A549 (cell line): ENCODE measurements at regions not wholly inside any gene's neighbourhood (a gene's known extent, or its start where the extent isn't known, plus 50 kb on each side); places are given as distances from the start of the nearest gene placed in this dataset.

Experiments used
- ATAC-seq, 2 experiments: fragments of 200-7000 bp in 1 of 2; fragments of >200 bp in 1 of 2; cut with Nextera tagmentation in 1 of 2; cut with Tn5 transposase in 1 of 2; 3 replicates each; pipeline versions ENCODE4 v1.8.0 to v1.9.1; 2018 to 2020; ENCODE audit warnings: mild to moderate bottlenecking in 1 of 2, moderate library complexity in 1 of 2
- CTCF ChIA-PET: fragments of 300-600 bp; sonication (Branson Sonifier 250); formaldehyde crosslinking; extraction: SDS; loops from one replicate; lab custom pipeline; 2021; ENCODE audit warnings: antibody characterized with exemption, inconsistent platforms; lab: Yijun Ruan, JAX
- POLR2A ChIA-PET: fragments of 350-600 bp; formaldehyde crosslinking; extraction: SDS; loops from one replicate; lab custom pipeline; 2021; ENCODE audit warnings: antibody characterized with exemption, inconsistent platforms; lab: Yijun Ruan, JAX
- DNase-seq, 2 experiments: peaks; one replicate each; pipeline versions ENCODE4 v3.0.0 to v3.0.0-alpha.2; 2011 to 2016; ENCODE audit warnings: low read depth in 1 of 2, low spot score in 1 of 2
- FAIRE-seq: peaks from 2 replicates; lab custom pipeline; 2011; peaks lifted over from hg19 to GRCh38; lab: Jason Lieb, UNC
- H3K27ac ChIP-seq, 2 experiments: fragments of >200 bp; sonication (Bioruptor Twin); formaldehyde crosslinking; 3 replicates each; pipeline ENCODE4 v1.5.1; 2016 to 2017
- H3K4me1 ChIP-seq: fragments of >200 bp; sonication (Bioruptor Twin); formaldehyde crosslinking; 3 replicates; pipeline ENCODE4 v1.6.1; 2016
- H3K4me2 ChIP-seq: fragments of >200 bp; sonication (Bioruptor Twin); formaldehyde crosslinking; 3 replicates; pipeline ENCODE4 v1.6.1; 2016
- H3K4me3 ChIP-seq: fragments of >200 bp; sonication (Bioruptor Twin); formaldehyde crosslinking; 3 replicates; pipeline ENCODE4 v1.5.1; 2016
- H3K9me3 ChIP-seq: fragments of >200 bp; sonication (Bioruptor Twin); formaldehyde crosslinking; 3 replicates; pipeline ENCODE4 v1.6.1; 2016
- BCL3 ChIP-seq: fragments of >200 bp; sonication (Bioruptor Twin); formaldehyde crosslinking; IDR thresholded peaks from 3 replicates; pipeline ENCODE4 v1.6.1; 2016
- CBX2 ChIP-seq: fragments of 200-600 bp; sonication (generic); IDR thresholded peaks from 2 replicates; pipeline ENCODE4 v1.6.1; 2016; ENCODE audit warnings: low read depth, mild to moderate bottlenecking, borderline replicate concordance
- CHD2 ChIP-seq: fragments of 150-350 bp; IDR thresholded peaks from 2 replicates; pipeline ENCODE4 v1.6.1; 2014; ENCODE audit warnings: low read length; ENCODE audit not compliant: partially characterized antibody
- CHD4 ChIP-seq: fragments of 200-600 bp; sonication (generic); IDR thresholded peaks from 2 replicates; pipeline ENCODE4 v1.6.1; 2016; ENCODE audit warnings: antibody characterized with exemption, mild to moderate bottlenecking, borderline replicate concordance
- CTCF ChIP-seq: fragments of >200 bp; sonication (Bioruptor Twin); formaldehyde crosslinking; IDR thresholded peaks from 3 replicates; pipeline ENCODE4 v1.5.1; 2016
- EHMT2 ChIP-seq: fragments of 200-600 bp; sonication (generic); IDR thresholded peaks from 2 replicates; pipeline ENCODE4 v1.6.1; 2016; ENCODE audit warnings: antibody characterized with exemption, low read depth, mild to moderate bottlenecking, moderate library complexity
- ELK1 ChIP-seq: fragments of 150-350 bp; IDR thresholded peaks from 2 replicates; pipeline ENCODE4 v1.6.1; 2014; ENCODE audit warnings: low read depth, mild to moderate bottlenecking, low read length
- EP300 ChIP-seq, 2 experiments: fragments of >200 bp; sonication (Bioruptor Twin); formaldehyde crosslinking; IDR thresholded peaks; 2 replicates in 1 of 2; 3 replicates in 1 of 2; pipeline ENCODE4 v1.6.1; 2016 to 2017
- GATA3 ChIP-seq: IDR thresholded peaks from 2 replicates; pipeline ENCODE4 v1.6.1; 2012; ENCODE audit warnings: borderline replicate concordance
- HOXA7 ChIP-seq: fragments of 250-450 bp; sonication (Bioruptor Pico); IDR thresholded peaks from 2 replicates; pipeline ENCODE4 v1.5.0; 2020; ENCODE audit warnings: mild to moderate bottlenecking, moderate library complexity
- HOXB5 ChIP-seq: fragments of 250-450 bp; sonication (Bioruptor Pico); IDR thresholded peaks from 2 replicates; pipeline ENCODE4 v1.5.0; 2020; ENCODE audit warnings: mild to moderate bottlenecking, moderate library complexity
- KDM1A ChIP-seq: fragments of 200-600 bp; sonication (generic); IDR thresholded peaks from 2 replicates; pipeline ENCODE4 v1.6.1; 2016; ENCODE audit warnings: low read depth, mild to moderate bottlenecking
- MAFK ChIP-seq: fragments of 450-650 bp; IDR thresholded peaks from 2 replicates; pipeline ENCODE4 v1.6.1; 2014; ENCODE audit not compliant: partially characterized antibody
- MYC ChIP-seq: IDR thresholded peaks from 2 replicates; pipeline ENCODE4 v1.6.1; 2012; ENCODE audit warnings: mild to moderate bottlenecking, inconsistent platforms, low read length, improper control_type of control experiment, borderline replicate concordance
- NFE2L2 ChIP-seq: fragments of 150-350 bp; conservative IDR thresholded peaks from 2 replicates; pipeline ENCODE4 v1.6.1; 2014; ENCODE audit warnings: low read length
- NPAS2 ChIP-seq: fragments of 250-450 bp; sonication (Bioruptor Pico); IDR thresholded peaks from 2 replicates; pipeline ENCODE4 v1.8.0; 2022; ENCODE audit warnings: mild to moderate bottlenecking, moderate library complexity, borderline replicate concordance
- NR3C1 ChIP-seq: fragments of >200 bp; sonication (Bioruptor Twin); formaldehyde crosslinking; IDR thresholded peaks from 3 replicates; pipeline ENCODE4 v1.6.1; 2017
- PHF8 ChIP-seq: fragments of 200-600 bp; sonication (generic); IDR thresholded peaks from 2 replicates; pipeline ENCODE4 v1.6.1; 2016; ENCODE audit warnings: low read depth, mild to moderate bottlenecking, antibody characterized with exemption, moderate library complexity, borderline replicate concordance
- RAD21 ChIP-seq, 2 experiments: fragments of >200 bp in 1 of 2; sonication (Bioruptor Twin) in 1 of 2; formaldehyde crosslinking in 1 of 2; IDR thresholded peaks in 1 of 2; conservative IDR thresholded peaks in 1 of 2; 2 replicates in 1 of 2; 3 replicates in 1 of 2; pipeline ENCODE4 v1.6.1; 2012 to 2018; ENCODE audit warnings: inconsistent platforms in 1 of 2
- RARB ChIP-seq: fragments of 250-450 bp; sonication (Bioruptor Pico); IDR thresholded peaks from 2 replicates; pipeline ENCODE4 v1.8.0; 2021; ENCODE audit warnings: mild to moderate bottlenecking, moderate library complexity
- RCOR1 ChIP-seq: fragments of 150-350 bp; IDR thresholded peaks from 2 replicates; pipeline ENCODE4 v1.6.1; 2014; ENCODE audit warnings: antibody characterized with exemption, low read length, low read depth
- REST ChIP-seq: fragments of 200-600 bp; sonication (generic); IDR thresholded peaks from 2 replicates; pipeline ENCODE4 v1.6.1; 2016; ENCODE audit warnings: antibody characterized with exemption, mild to moderate bottlenecking, moderate library complexity
- RNF2 ChIP-seq: fragments of 200-600 bp; sonication (generic); IDR thresholded peaks from 2 replicates; pipeline ENCODE4 v1.6.1; 2016; ENCODE audit warnings: low read depth, mild to moderate bottlenecking, antibody characterized with exemption, moderate library complexity, borderline replicate concordance
- SMC3 ChIP-seq: fragments of >200 bp; sonication (Bioruptor Twin); formaldehyde crosslinking; IDR thresholded peaks from 3 replicates; pipeline ENCODE4 v1.6.1; 2018; ENCODE audit warnings: inconsistent platforms
- SREBF2 ChIP-seq: fragments of 450-650 bp; IDR thresholded peaks from 2 replicates; pipeline ENCODE4 v1.6.1; 2014; ENCODE audit warnings: mild to moderate bottlenecking, moderate library complexity
- ZC3H11A ChIP-seq: fragments of 450-650 bp; IDR thresholded peaks from 2 replicates; pipeline ENCODE4 v1.6.1; 2014; ENCODE audit warnings: antibody characterized with exemption, mild to moderate bottlenecking
- ZNF302 ChIP-seq: fragments of 250-450 bp; sonication (Bioruptor Pico); IDR thresholded peaks from 2 replicates; pipeline ENCODE4 v1.9.0; 2021; ENCODE audit warnings: inconsistent platforms, mild to moderate bottlenecking, moderate library complexity
- ZSCAN20 ChIP-seq: fragments of 250-450 bp; sonication (Bioruptor Pico); IDR thresholded peaks from 2 replicates; pipeline ENCODE4 v1.8.0; 2022; ENCODE audit warnings: mild to moderate bottlenecking, moderate library complexity
- WGBS: methylation state at CpG from one replicate; pipeline ENCODE4 v1.1.6; 2017; ENCODE audit errors: missing lambda C conversion rate; 5-methylcytosine and 5-hydroxymethylcytosine counted together

- CTCF ChIA-PET = no interaction called here
- POLR2A ChIA-PET = no interaction called here
- no peak for DNase-seq
- no peaks in the 10 kb centered on the region for H3K9me3 ChIP-seq
- no peaks in the 10 kb centered on the region for H3K4me1 ChIP-seq
- FAIRE-seq = no peak
- WGBS = 3% methylated on average over 9 of the region's 9 CpGs
- no peak overlapping the region for H3K27ac ChIP-seq
- no peak overlapping the region for H3K4me3 ChIP-seq
- ATAC-seq = no peak
- TF ChIP-seq RCOR1 (no peak), HOXA7 (CRISPR knock-in tag) (no peak), HOXB5 (CRISPR knock-in tag) (no peak), ZSCAN20 (CRISPR knock-in tag) (no peak), RAD21 (conservative IDR thresholded peaks at IDR 0.05 in 1 of 2, IDR thresholded peaks at IDR 0.05 in 1 of 2) (no peak), ELK1 (no peak), REST (no peak), KDM1A (no peak), CBX2 (no peak), SREBF2 (no peak), NPAS2 (CRISPR knock-in tag) (no peak), NR3C1 (no peak), SMC3 (no peak), NFE2L2 (no peak), ZC3H11A (no peak)
- H3K4me2 ChIP-seq = no peak overlapping the region
Measured at GRCh38 chr5:2519153-2519552, 232.3 kb downstream of the IRX2 start.

GRCh38 chr5:2517451-2517850 lies 234.0 kb downstream of the IRX2 start:
- ChIA-PET CTCF (no interaction called here), POLR2A (no interaction called here)
- ATAC-seq (no peak), FAIRE-seq (no peak), DNase-seq (no peak)
- no peaks in the 10 kb centered on the region for H3K9me3 ChIP-seq
- no peak overlapping the region for H3K4me2 ChIP-seq
- no peak overlapping the region for H3K4me3 ChIP-seq
- H3K4me1 ChIP-seq = no peaks in the 10 kb centered on the region
- 6% methylated on average over 10 of the region's 10 CpGs for WGBS
- H3K27ac ChIP-seq = no peak overlapping the region
- TF ChIP-seq RARB (CRISPR knock-in tag) (no peak), MYC (no peak), EHMT2 (no peak), CHD2 (no peak), HOXB5 (CRISPR knock-in tag) (no peak), CBX2 (no peak), ZNF302 (CRISPR knock-in tag) (no peak), PHF8 (no peak), BCL3 (no peak), GATA3 (no peak), CTCF (no peak), CHD4 (no peak), EP300 (IDR thresholded peaks at IDR 0.05) (no peak), RNF2 (no peak), MAFK (no peak), ZC3H11A (no peak)
- TF ChIP-seq, all 56 proteins: peak for 0
